Chondrocyte (in vitro differentiated cells): ENCODE measurements at regions not wholly inside any gene's neighbourhood (a gene's known extent, or its start where the extent isn't known, plus 50 kb on each side); places are given as distances from the start of the nearest gene placed in this dataset.

ENCODE experiments used
- DNase-seq: peaks from one replicate; pipeline ENCODE4 v3.0.0; 2021; ENCODE audit warnings: mixed read lengths, low spot score
- H3K27ac Mint-ChIP-seq: one replicate; pipeline ENCODE4 v1.8.0; 2021; ENCODE audit warnings: mild to moderate bottlenecking, moderate library complexity, mixed read lengths; ENCODE audit not compliant: unreplicated experiment
- H3K27me3 Mint-ChIP-seq: 2 replicates; pipeline ENCODE4 v1.8.0; 2021; ENCODE audit warnings: low read depth, mixed read lengths
- H3K36me3 Mint-ChIP-seq: 2 replicates; pipeline ENCODE4 v1.8.0; 2021; ENCODE audit warnings: low read depth, mixed read lengths
- H3K4me1 Mint-ChIP-seq: 2 replicates; pipeline ENCODE4 v1.8.0; 2021; ENCODE audit warnings: low read depth, mild to moderate bottlenecking, mixed read lengths
- H3K4me3 Mint-ChIP-seq: one replicate; pipeline ENCODE4 v1.8.0; 2021; ENCODE audit warnings: mild to moderate bottlenecking, moderate library complexity, mixed read lengths; ENCODE audit not compliant: unreplicated experiment
- H3K9me3 Mint-ChIP-seq: 2 replicates; pipeline ENCODE4 v1.8.0; 2021; ENCODE audit warnings: low read depth, mixed read lengths
- TF ChIP-seq, protein P1 (sequence below): fragments of 200-600 bp; sonication (generic); IDR thresholded peaks from 2 replicates; pipeline ENCODE4 v1.5.0; 2021; ENCODE audit warnings: antibody characterized with exemption, mild to moderate bottlenecking, moderate library complexity

GRCh38 chr10:56551037-56551436 lies 190.0 kb upstream of the ZWINT start:
- no peaks in the 10 kb centered on the region for H3K4me1 Mint-ChIP-seq
- no peak overlapping the region for H3K4me3 Mint-ChIP-seq
- peaks cover 27% of the 10 kb centered on the region for H3K9me3 Mint-ChIP-seq
- DNase-seq = no peak
- no peaks in the 10 kb centered on the region for H3K36me3 Mint-ChIP-seq
- TF ChIP-seq, protein P1, sequence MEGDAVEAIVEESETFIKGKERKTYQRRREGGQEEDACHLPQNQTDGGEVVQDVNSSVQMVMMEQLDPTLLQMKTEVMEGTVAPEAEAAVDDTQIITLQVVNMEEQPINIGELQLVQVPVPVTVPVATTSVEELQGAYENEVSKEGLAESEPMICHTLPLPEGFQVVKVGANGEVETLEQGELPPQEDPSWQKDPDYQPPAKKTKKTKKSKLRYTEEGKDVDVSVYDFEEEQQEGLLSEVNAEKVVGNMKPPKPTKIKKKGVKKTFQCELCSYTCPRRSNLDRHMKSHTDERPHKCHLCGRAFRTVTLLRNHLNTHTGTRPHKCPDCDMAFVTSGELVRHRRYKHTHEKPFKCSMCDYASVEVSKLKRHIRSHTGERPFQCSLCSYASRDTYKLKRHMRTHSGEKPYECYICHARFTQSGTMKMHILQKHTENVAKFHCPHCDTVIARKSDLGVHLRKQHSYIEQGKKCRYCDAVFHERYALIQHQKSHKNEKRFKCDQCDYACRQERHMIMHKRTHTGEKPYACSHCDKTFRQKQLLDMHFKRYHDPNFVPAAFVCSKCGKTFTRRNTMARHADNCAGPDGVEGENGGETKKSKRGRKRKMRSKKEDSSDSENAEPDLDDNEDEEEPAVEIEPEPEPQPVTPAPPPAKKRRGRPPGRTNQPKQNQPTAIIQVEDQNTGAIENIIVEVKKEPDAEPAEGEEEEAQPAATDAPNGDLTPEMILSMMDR = no peak
- no peak overlapping the region for H3K27ac Mint-ChIP-seq
- peaks cover 5% of the 10 kb centered on the region for H3K27me3 Mint-ChIP-seq

DNA sequence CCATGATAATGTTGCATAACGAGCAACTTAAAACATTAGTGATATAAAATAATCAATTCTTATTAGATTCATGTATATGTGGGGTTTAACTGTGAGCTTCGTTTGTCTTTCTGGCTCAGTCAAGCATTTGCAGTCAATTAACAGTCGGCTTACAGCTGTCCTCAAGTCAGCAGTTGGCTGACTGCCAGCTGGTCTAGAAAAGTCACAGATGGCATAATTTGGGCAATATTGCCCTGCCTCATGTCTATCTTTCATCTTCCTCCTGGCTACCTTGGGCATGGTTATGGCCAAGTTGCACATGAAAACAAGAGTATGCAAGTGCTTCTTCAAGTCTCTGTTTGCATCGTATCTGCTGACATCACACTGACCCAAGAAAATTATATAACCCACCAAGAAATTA lies 186.1 kb upstream of the ZWINT start:
- Mint-ChIP-seq H3K27me3 (peaks cover 11% of the 10 kb centered on the region), H3K36me3 (no peaks in the 10 kb centered on the region), H3K27ac (no peak overlapping the region), H3K9me3 (peaks cover 10% of the 10 kb centered on the region), H3K4me3 (no peak overlapping the region), H3K4me1 (no peaks in the 10 kb centered on the region)
- TF ChIP-seq, protein P1 = no peak
- no peak for DNase-seq

GRCh38 chr10:56537984-56538383 lies 176.9 kb upstream of the ZWINT start:
- Mint-ChIP-seq H3K9me3 (no peaks in the 10 kb centered on the region), H3K27ac (no peak overlapping the region), H3K36me3 (no peaks in the 10 kb centered on the region), H3K27me3 (no peaks in the 10 kb centered on the region), H3K4me1 (peaks cover 5% of the 10 kb centered on the region), H3K4me3 (no peak overlapping the region)
- no peak for DNase-seq
- TF ChIP-seq, protein P1 = no peak

GRCh38 chr10:56522166-56522565 lies 161.1 kb upstream of the ZWINT start:
- no peak overlapping the region for H3K4me3 Mint-ChIP-seq
- H3K4me1 Mint-ChIP-seq = no peaks in the 10 kb centered on the region
- peaks cover 4% of the 10 kb centered on the region for H3K27me3 Mint-ChIP-seq
- no peaks in the 10 kb centered on the region for H3K36me3 Mint-ChIP-seq
- DNase-seq = no peak
- no peak overlapping the region for H3K27ac Mint-ChIP-seq
- no peaks in the 10 kb centered on the region for H3K9me3 Mint-ChIP-seq
- TF ChIP-seq, protein P1 = no peak

DNA sequence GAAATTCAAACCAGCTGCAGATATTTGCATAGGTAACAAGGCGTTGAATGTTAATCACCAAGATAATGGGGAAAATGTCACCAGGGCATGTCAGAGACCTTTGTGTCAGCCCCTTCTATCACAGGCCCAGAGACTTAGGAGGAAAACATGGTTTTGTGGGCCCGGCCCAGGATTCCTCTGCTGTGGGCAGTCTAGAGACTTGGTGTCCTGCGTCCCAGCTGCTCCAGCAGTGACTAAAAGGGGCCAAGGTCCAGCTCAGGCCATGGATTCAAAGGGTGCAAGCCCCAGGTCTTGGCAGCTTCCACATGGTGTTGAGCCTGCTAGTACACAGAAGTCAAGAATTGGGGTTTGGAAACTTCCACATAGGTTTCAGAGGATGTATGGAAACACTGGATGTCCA lies 147.5 kb upstream of the ZWINT start:
- H3K36me3 Mint-ChIP-seq = no peaks in the 10 kb centered on the region
- H3K9me3 Mint-ChIP-seq = no peaks in the 10 kb centered on the region
- no peak for DNase-seq
- no peak overlapping the region for H3K4me3 Mint-ChIP-seq
- TF ChIP-seq, protein P1 = no peak
- H3K27me3 Mint-ChIP-seq = no peaks in the 10 kb centered on the region
- H3K27ac Mint-ChIP-seq = no peak overlapping the region
- H3K4me1 Mint-ChIP-seq = no peaks in the 10 kb centered on the region
